Subcutaneous abdominal adipose tissue (tissue), 5 donors: ENCODE measurements at regions not wholly inside any gene's neighbourhood (a gene's known extent, or its start where the extent isn't known, plus 50 kb on each side); places are given as distances from the start of the nearest gene placed in this dataset.
A peak's percentile ranks its signal among the peaks of the same experiment; 100 is the strongest.

ENCODE experiments used
- H3K27ac ChIP-seq: one replicate; pipeline ENCODE4 v1.7.0; 2013; ENCODE audit warnings: low read depth, mild to moderate bottlenecking, inconsistent platforms, low read length, moderate library complexity
- H3K27me3 ChIP-seq, 5 donors: one replicate each; pipeline ENCODE4 v1.7.0; 2013; ENCODE audit warnings: low read length in 5 of 5, inconsistent platforms in 1 of 5; ENCODE audit not compliant: control insufficient read depth in 5 of 5, insufficient read depth in 4 of 5
- H3K36me3 ChIP-seq, 5 donors: one replicate each; pipeline ENCODE4 v1.7.0; 2013; ENCODE audit warnings: low read length in 5 of 5; ENCODE audit not compliant: control insufficient read depth in 5 of 5, insufficient read depth in 5 of 5
- H3K4me1 ChIP-seq, 5 donors: one replicate each; pipeline ENCODE4 v1.7.0; 2013; ENCODE audit warnings: low read length in 5 of 5, mild to moderate bottlenecking in 3 of 5, moderate library complexity in 1 of 5; ENCODE audit not compliant: control insufficient read depth in 5 of 5, insufficient read depth in 5 of 5
- H3K4me3 ChIP-seq, 5 donors: one replicate each; pipeline ENCODE4 v1.7.0; 2013; ENCODE audit warnings: low read length in 5 of 5, low read depth in 1 of 5
- H3K9ac ChIP-seq, 5 donors: one replicate each; pipeline ENCODE4 v1.7.0; 2013; ENCODE audit warnings: low read length in 5 of 5, mild to moderate bottlenecking in 4 of 5, moderate library complexity in 3 of 5
- H3K9me3 ChIP-seq, 5 donors: one replicate each; pipeline ENCODE4 v1.7.0; 2013; ENCODE audit warnings: low read length in 5 of 5; ENCODE audit not compliant: control insufficient read depth in 5 of 5
- donor health status: healthy.
- donor health status: healthy.
- donor health status: healthy.
- donor health status: healthy.
- donor health status: healthy.

GRCh38 chr2:8538531-8538930 is 143.3 kb upstream of the ID2 start:
- H3K9me3 ChIP-seq = no peaks in the 10 kb centered on the region
- H3K4me1 ChIP-seq = peaks cover 28 to 89% (median 83%) of the 10 kb centered on the region in 5 donors
- no peak overlapping the region for H3K27ac ChIP-seq

DNA sequence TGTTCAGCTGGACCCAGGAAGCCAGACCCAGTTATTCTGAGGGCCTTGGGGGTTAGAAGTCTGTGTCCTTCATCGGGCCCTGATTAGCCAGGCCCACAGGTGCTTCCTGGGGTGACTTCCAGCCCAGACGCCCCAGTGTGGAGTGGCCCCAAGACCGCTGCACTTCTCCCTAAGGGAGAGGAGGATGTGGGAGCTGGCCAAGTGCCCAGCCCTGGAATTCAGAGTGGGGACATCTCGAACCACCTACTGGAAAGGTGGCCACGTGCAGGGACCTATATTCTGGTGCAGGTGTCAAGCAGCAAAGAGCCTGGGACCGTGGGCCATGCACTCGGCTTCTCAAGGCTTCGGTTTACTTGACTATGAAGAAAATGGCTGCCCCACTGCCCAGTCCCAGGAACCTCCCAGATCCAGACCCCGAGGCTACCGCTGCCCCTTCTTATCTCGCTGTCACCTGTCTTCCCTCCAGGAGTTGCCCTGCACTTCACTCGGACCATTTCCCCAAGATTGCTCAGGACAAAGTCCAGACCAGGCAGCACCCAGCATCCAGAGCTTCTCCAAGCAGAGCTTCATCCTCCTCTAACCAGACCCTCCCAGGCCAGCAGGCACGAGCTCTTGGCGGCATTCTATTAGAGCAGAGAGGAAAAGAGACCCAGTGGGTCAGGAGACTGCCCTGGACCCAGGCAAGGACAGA is 142.8 kb upstream of the ID2 start:
- no peaks in the 10 kb centered on the region for H3K9me3 ChIP-seq
- H3K27ac ChIP-seq = peak overlapping the region; percentile 51
- no peak overlapping the region for H3K4me3 ChIP-seq
- no peaks in the 10 kb centered on the region for H3K27me3 ChIP-seq
- H3K36me3 ChIP-seq = no peaks in the 10 kb centered on the region
- peak overlapping the region in 3 of 5 donors; percentile 14 to 39 (median 31) for H3K9ac ChIP-seq
- H3K4me1 ChIP-seq = peaks cover 30 to 92% (median 87%) of the 10 kb centered on the region in 5 donors

More at GRCh38 chr2:8538531-8538930, 143.3 kb upstream of the ID2 start:
- Histone ChIP-seq H3K36me3 (no peaks in the 10 kb centered on the region), H3K27me3 (no peaks in the 10 kb centered on the region), H3K9ac (no peak overlapping the region), H3K4me3 (no peak overlapping the region)

DNA sequence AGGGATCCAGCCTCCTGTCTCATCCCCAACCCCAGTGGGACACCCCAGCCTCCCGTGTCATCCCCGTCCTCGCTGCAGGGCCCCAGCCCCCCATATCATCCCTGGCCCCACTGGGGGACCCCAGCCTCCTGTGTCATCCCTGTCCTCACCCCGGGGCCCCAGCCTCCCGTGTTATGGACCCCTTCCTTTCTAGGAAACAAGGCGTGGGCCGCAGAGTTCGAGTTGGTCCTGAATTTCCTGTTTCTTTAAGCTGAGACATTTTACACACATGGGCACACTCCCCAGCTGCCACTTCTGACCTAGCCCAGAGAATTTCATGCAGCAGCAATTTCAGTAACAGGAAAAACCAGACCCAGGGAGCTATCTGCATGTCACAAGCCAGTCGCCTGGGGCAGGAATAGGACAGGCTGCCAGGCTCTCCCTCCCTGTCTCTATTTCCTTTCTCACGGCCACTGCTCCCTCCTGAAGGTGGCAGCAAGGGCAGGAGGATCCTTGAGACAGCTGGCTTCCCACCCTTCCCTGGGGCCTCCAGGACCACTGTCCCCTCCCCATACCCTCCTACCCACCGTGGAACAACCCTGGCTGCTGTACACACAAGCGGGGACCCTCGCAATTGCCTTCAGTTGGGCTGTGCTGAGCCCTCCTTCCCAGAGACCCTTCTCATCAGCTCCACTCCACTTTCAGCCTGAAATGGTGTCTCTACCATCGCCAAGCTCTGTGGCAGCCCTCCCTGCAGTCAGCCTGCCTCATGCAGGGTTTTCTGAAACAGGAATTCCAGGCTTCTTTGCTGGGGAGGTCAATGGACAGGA is 141.9 kb upstream of the ID2 start:
- Histone ChIP-seq H3K27me3 (no peaks in the 10 kb centered on the region), H3K27ac (peak overlapping the region; percentile 51), H3K9me3 (no peaks in the 10 kb centered on the region), H3K36me3 (no peaks in the 10 kb centered on the region), H3K9ac (peak overlapping the region in 3 of 5 donors; percentile 14 to 60 (median 31)), H3K4me1 (peaks cover 30 to 92% (median 87%) of the 10 kb centered on the region in 5 donors), H3K4me3 (no peak overlapping the region)

GRCh38 chr2:8540552-8541055 is 141.3 kb upstream of the ID2 start:
- Histone ChIP-seq H3K9ac (peak overlapping the region in 1 of 5 donors; percentile 60), H3K36me3 (no peaks in the 10 kb centered on the region), H3K4me1 (peaks cover 25 to 91% (median 84%) of the 10 kb centered on the region in 5 donors), H3K9me3 (no peaks in the 10 kb centered on the region), H3K4me3 (no peak overlapping the region), H3K27me3 (no peaks in the 10 kb centered on the region), H3K27ac (peak overlapping the region; percentile 51)

- peaks cover 22 to 90% (median 78%) of the 10 kb centered on the region in 5 donors for H3K4me1 ChIP-seq
- no peaks in the 10 kb centered on the region for H3K36me3 ChIP-seq
- no peak overlapping the region for H3K9ac ChIP-seq
- H3K9me3 ChIP-seq = no peaks in the 10 kb centered on the region
- no peaks in the 10 kb centered on the region for H3K27me3 ChIP-seq
- H3K4me3 ChIP-seq = no peak overlapping the region
- H3K27ac ChIP-seq = no peak overlapping the region
Measured at GRCh38 chr2:8541223-8541622, 140.6 kb upstream of the ID2 start.

DNA sequence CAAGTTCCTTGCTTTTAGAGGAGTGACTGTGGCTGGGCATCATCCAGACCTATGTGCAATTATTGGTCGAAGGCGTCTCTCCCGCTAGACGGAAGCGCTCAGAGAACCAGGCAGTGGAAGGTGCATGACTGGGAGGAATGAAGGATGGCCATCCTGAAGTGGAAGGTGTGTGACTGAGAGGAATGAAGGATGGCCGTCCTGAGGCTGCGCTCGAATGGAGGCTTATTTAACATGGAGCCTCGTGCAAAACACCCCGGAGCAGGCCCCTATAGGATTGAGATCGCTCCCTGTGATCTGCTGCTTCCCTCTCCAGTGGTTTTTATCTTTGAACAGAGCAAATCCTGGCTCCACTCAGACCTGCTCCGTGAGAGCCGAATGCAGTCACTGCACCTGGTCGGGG is 140.2 kb upstream of the ID2 start:
- no peak overlapping the region for H3K27ac ChIP-seq
- H3K4me1 ChIP-seq = peaks cover 22 to 90% (median 75%) of the 10 kb centered on the region in 5 donors
- H3K9me3 ChIP-seq = no peaks in the 10 kb centered on the region
- H3K36me3 ChIP-seq = no peaks in the 10 kb centered on the region
- H3K9ac ChIP-seq = no peak overlapping the region
- no peaks in the 10 kb centered on the region for H3K27me3 ChIP-seq
- H3K4me3 ChIP-seq = no peak overlapping the region

GRCh38 chr2:8542381-8543059 is 139.3 kb upstream of the ID2 start:
- peaks cover 14 to 87% (median 71%) of the 10 kb centered on the region in 5 donors for H3K4me1 ChIP-seq
- H3K36me3 ChIP-seq = no peaks in the 10 kb centered on the region
- H3K4me3 ChIP-seq = no peak overlapping the region
- no peaks in the 10 kb centered on the region for H3K27me3 ChIP-seq
- H3K9ac ChIP-seq = peak overlapping the region in 1 of 5 donors; percentile 23
- H3K27ac ChIP-seq = peak overlapping the region; percentile 79
- H3K9me3 ChIP-seq = no peaks in the 10 kb centered on the region

- Histone ChIP-seq H3K4me1 (peaks cover 14 to 82% (median 66%) of the 10 kb centered on the region in 5 donors), H3K9me3 (no peaks in the 10 kb centered on the region), H3K27me3 (no peaks in the 10 kb centered on the region), H3K9ac (peak overlapping the region in 2 of 5 donors; percentile 23 to 32), H3K27ac (peak overlapping the region; percentile 79), H3K4me3 (peak overlapping the region in 1 of 5 donors; percentile 41), H3K36me3 (no peaks in the 10 kb centered on the region)
Measured at GRCh38 chr2:8543060-8543382, 138.8 kb upstream of the ID2 start.

- Histone ChIP-seq H3K27ac (peak overlapping the region; percentile 79), H3K36me3 (no peaks in the 10 kb centered on the region), H3K27me3 (no peaks in the 10 kb centered on the region), H3K4me1 (peaks cover 14 to 76% (median 61%) of the 10 kb centered on the region in 5 donors), H3K9ac (peak overlapping the region in 4 of 5 donors; percentile 23 to 72 (median 31)), H3K9me3 (no peaks in the 10 kb centered on the region), H3K4me3 (peak overlapping the region in 4 of 5 donors; percentile 13 to 41 (median 24))
Measured at GRCh38 chr2:8543383-8544170, 138.3 kb upstream of the ID2 start.
